HG02938 (cell line): ENCODE measurements at regions not wholly inside any gene's neighbourhood (a gene's known extent, or its start where the extent isn't known, plus 50 kb on each side); places are given as distances from the start of the nearest gene placed in this dataset.
"Not testable (repeated sequence)": the region's sequence is repeated elsewhere in the genome, so short reads cannot be mapped to it uniquely, and the experiment has no call there.

ENCODE experiments used
- ATAC-seq: cut with Tn5 transposase; IDR thresholded peaks from one replicate; pipeline ENCODE4 v1.9.1; 2021; ENCODE audit warnings: mild to moderate bottlenecking, moderate library complexity; ENCODE audit not compliant: unreplicated experiment

GRCh38 chr12:25788707-25789442, 169.6 kb upstream of the RASSF8 start:
- no peak for ATAC-seq

- ATAC-seq = no peak
Measured at GRCh38 chr12:25789541-25789944, 168.9 kb upstream of the RASSF8 start.

DNA sequence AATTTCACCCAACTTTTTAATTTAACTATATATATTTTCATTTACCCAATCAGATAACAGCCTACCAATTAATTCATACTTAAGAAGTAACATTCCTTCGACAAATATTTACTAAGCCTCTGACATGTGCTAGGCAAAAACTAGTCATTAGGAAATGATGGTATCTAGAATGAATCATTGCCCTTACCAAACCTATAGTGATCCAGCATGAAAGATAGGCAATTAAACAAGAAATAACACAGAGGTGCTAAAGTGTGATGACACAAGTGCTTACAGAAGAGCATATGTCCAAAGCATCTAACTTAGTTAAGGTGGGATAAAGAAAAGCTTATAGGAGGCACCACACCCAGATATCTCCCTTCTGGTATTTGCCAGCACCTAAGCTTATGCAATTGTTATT, 166.5 kb upstream of the RASSF8 start:
- no peak for ATAC-seq

DNA sequence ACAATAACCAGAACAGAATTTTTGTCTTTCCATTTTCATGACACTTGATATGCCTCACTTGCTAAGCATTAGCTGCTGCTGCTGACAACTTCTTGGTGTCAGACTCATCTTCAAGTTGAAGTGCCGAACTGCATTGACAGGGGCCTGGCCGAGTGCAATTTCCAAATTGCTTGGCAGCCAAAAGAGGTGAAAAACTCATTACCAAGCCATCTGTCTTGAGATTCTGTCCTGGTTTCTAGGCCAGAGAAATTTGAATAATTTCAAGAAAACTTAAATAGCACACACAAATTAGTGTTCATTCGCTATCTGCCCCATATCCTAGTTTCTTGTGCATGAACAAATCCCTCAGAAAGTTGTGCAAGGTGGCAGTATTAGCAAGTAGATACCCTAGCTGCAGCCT, 165.3 kb upstream of the RASSF8 start:
- no peak for ATAC-seq

DNA sequence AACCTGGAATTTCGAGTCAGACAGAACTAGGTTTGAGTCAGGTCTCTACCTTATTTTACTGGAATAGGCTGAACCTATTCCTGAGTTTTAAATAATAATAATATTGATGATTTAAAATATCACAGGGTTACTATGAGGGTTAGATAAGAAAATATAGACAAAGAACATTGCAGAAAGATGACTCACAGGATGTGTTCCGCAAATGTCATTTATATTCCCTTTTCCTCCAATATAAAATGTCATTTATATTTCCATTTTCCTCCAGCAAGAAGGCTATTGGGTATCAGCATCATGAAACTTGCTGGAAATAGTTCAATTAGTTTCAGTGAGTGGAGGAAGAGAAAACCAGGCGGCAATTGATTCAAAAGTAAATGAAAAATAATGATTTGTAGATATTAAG, 163.9 kb upstream of the RASSF8 start:
- ATAC-seq = no peak

DNA sequence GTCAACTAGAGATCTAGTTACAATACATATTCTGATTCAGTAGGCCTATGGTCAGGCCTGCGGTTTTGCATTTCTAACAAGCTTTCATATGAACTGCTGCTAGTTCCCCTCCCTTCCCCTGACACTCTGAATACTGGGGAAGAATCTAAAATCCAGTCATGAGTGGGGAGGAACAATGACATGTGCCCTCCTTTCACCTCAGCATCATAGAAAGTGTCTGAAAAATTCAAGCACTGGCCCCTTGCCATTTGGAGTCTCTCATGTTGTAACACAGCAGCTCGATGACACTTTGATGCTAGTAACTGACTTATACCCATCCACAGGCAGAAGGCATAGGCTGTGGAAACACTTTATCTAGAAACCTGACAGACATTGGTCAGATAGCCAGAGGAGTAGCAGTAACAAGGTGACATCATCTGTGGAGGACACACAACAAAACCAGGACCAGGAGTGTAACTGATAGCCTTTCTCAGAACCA, 161.9 kb upstream of the RASSF8 start:
- ATAC-seq = no peak

DNA sequence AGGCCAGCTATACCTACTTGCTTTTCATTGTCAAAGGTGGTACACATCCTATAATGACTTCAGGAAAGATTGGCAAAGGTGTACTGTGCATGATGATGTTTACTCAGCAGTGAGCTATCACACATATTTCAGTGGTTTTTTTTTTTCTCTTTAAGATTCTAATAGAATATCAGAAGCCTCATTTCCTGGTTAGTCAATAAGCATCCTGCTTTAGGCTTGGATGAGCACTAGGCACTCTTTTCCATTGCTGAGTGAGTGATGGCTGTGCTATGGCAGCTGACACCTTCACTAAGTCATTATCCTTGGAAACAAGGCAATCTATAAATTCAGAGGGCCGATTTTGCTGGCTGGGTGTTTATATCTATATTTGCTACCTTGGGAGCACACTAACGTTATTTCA, 161.1 kb upstream of the RASSF8 start:
- ATAC-seq = no peak

- ATAC-seq = no peak
Measured at GRCh38 chr12:25797949-25798348, 160.5 kb upstream of the RASSF8 start.

DNA sequence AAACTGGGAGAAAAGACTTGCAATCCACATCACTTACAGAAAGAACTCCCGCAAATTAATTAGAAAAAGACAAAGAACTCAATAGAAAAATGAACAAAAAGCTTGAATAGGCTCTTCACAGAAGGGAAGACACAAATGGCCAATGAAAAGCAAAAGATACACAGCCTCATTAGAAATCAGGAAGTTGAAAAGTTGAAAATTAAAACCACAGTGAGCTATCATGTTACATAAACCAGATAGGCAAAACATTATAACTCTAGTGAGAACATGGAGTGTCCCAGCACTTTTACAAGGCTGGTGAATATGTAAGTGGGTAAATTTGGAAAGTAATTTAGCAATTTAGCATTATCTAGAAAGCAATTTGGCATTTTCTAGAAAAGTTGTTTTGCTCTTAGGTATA, 158.4 kb upstream of the RASSF8 start:
- ATAC-seq = no peak

- ATAC-seq = no peak
Measured at GRCh38 chr12:25801734-25802133, 156.7 kb upstream of the RASSF8 start.

GRCh38 chr12:25802143-25802542, 156.3 kb upstream of the RASSF8 start:
- no peak for ATAC-seq

DNA sequence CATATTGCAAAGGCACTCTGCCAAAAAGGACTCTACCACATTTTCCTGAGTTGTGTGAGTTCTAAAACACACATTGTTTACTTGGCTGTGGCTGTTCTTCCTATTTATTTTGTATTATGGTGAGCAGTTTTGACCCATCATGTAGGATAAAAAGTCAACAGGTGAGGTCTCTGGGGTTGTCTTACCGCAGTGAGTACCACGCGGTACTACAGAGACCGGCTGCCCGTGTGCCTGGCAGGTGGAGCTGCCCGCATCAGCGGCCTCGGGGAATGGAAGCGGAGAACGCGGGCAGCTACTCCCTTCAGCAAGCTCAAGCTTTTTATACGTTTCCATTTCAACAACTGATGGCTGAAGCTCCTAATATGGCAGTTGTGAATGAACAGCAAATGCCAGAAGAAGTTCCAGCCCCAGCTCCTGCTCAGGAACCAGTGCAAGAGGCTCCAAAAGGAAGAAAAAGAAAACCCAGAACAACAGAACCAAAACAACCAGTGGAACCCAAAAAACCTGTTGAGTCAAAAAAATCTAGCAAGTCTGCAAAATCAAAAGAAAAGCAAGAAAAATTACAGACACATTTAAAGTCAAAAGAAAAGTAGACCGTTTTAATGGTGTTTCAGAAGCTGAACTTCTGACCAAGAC, 155.3 kb upstream of the RASSF8 start:
- not testable (repeated sequence) for ATAC-seq

- ATAC-seq = not testable (repeated sequence)
Measured at GRCh38 chr12:25804286-25804685, 154.2 kb upstream of the RASSF8 start.

DNA sequence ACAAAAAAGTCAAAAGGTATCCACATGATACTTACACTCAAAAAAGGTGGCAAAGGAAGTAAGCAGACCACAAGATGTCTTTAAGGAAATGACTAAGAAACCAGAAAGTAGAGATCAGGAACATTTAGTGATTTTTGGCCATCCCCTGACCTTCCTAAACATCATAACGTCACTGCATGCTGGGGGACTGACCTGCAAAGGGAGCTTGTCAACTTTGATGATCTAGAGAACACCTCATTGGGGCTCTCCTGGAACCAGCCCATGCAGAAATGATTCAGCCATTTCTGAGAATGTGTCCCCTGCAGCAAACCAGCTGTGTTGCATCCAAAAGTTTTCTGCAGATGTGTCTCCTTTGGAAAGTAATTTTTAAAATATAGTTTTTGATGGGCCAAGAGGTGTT, 152.2 kb upstream of the RASSF8 start:
- ATAC-seq = no peak

DNA sequence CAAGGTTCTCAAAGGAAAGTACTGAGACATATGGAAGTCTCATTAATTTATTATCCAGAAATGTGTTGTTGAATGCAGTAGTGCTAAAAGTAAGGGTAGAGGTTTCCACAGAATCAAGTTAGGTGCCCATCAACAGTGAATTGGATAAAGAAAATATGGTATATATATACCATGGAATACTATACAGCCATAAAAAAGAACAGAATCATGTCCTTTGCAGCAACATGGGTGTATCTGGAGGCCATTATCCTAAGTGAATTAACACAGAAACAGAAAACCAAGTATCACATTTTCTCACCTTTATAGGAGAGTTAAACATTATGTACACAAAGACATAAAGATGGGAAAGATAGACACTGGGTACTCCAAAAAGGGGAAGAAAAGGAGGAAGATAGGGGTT, 149.9 kb upstream of the RASSF8 start:
- ATAC-seq = no peak

DNA sequence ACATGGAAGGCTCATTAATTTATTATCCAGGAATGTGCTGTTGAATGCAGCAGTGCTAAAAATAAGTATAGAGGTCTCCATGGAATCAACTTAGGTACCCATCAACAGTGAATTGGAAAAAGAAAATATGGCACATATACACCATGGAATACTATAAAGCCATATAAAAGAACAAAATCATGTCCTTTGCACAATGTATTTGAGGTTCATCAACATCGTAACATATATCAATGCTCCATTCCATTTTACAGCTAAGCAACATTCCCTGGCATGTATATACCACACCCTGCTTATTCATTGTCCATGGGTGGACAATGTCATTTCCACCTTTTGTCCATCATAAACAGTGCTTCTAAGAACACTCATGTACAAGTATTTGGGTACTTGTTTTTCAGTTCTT, 147.8 kb upstream of the RASSF8 start:
- no peak for ATAC-seq

DNA sequence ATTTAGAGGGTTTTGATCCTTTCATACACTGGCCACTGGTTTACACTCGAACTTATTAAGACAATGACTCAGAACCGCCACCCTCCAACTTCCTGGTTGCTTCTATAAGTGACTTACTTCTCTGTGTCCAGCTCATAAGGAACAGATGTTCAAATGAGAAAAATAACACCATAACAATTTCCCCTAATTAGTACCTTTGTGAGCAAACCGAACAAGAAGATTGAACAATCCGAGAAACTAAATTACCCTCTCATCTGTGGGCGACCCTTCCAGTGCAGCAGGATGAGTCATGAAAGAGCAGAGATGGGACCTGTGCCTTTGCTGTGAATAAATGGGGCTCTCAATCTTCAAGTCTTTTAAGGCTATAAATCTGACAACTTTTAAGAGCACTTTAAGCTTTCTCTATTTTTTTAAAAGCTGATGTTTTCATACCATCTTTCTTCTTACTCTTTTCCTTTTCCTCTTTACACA, 146.8 kb upstream of the RASSF8 start:
- ATAC-seq = no peak

- ATAC-seq = no peak
Measured at GRCh38 chr12:25812295-25812694, 146.2 kb upstream of the RASSF8 start.

GRCh38 chr12:25813843-25814242, 144.6 kb upstream of the RASSF8 start:
- no peak for ATAC-seq

DNA sequence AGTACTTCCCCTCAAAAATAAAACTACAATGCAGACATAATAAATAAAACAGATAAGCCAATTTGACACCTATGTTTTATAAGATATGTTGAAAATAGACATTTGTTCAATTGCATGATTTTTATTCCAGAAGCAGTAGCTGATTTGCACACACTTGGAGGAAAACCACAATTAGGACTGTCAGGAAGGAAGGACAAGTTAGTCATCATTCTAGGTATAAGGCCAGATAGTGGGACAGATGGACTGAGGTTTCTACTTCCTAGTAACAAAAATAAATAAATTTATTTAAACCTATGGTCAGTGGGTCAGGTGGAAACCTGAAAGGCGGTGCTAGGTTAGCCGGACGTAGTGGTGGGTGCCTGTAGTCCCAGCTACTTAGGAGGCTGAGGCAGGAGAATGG, 141.8 kb upstream of the RASSF8 start:
- no peak for ATAC-seq

DNA sequence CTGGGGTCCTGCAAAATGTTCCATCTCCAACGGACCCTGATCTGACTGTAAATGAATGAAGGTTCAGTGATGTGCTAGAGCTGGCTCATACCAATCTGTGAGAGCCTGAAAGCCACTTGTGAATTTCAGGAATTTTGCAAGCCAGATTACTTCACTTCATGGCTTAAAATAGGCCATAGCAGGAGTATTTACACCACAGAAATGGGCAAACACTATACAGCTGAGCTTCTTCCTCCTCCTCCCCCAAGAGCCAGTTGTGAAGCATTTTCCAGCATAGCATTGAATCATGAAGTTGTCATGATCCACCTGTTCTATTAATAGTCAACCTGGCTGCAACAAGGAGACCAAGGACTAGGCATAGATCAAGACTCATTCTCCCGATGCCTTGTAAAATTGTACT, 141.3 kb upstream of the RASSF8 start:
- ATAC-seq = no peak

- no peak for ATAC-seq
Measured at GRCh38 chr12:25818596-25819390, 139.7 kb upstream of the RASSF8 start.
